ENCODE measurements at regions not wholly inside any gene's neighbourhood (a gene's known extent, or its start where the extent isn't known, plus 50 kb on each side); places are given as distances from the start of the nearest gene placed in this dataset.
"Not testable (repeated sequence)": the region's sequence is repeated elsewhere in the genome, so short reads cannot be mapped to it uniquely, and the experiment has no call there.

DNA sequence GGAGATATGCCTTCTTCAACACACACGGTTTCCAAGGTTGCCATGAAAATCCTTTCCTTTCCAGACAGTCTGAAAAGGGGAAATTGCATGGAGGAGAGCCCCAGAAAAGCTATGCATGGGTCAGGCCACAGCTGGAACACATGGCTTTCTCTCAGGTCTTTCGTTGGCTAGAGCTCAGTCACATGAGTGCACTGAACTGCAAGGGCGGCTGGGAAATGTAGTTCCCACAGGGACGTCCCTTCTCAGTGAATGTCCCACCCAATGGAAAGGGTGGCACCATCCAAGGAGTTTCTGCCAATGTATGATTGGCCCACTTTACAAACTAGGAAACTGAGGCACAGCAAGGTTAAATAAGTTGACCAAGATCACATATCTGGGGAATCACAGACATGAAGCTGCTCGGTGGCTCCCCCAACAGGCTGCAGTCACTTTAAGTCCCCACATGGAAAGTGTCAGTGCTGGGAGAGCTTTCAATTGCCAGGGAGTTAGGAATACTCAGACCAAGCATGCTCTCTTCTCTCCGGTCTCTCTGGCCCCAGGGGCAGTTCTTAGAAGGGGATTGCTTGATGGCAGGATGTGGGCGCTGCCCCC is 571.3 kb downstream of the GLRX3 start:
- no peak for DNase-seq

DNA sequence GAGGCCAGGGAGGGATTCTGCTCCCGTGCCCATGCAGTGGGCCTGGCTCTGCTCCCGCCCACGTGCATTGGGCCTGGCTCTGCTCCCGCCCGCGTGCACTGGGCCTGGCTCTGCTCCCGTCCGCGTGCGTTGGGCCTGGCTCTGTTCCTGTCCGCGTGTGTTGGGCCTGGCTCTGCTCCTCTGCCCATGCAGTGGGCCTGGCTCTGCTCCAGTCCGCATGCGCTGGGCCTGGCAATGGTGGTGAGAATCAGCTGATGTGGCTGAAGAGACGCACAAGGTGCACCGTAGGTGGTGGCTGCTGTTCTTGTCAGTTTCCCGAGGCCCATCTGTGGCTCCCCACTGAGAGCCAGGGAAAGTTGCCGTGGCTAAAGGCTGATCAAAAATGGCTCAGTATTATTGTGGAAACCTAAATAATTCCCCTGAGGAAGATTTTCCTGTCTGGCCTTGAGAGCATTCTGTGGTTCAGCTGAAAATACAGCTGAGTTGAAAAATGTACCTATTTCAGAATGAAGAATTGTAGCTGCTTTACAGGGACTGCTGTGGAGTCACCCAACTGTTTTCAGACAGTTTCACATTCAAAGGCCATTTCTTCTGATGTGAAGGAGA is 572.4 kb downstream of the GLRX3 start:
- DNase-seq = no peak

- no peak for DNase-seq
Observed at GRCh38 chr10:130709415-130709814, 573.2 kb downstream of the GLRX3 start.

- DNase-seq = no peak
Observed at GRCh38 chr10:130711072-130711471, 574.9 kb downstream of the GLRX3 start.

DNA sequence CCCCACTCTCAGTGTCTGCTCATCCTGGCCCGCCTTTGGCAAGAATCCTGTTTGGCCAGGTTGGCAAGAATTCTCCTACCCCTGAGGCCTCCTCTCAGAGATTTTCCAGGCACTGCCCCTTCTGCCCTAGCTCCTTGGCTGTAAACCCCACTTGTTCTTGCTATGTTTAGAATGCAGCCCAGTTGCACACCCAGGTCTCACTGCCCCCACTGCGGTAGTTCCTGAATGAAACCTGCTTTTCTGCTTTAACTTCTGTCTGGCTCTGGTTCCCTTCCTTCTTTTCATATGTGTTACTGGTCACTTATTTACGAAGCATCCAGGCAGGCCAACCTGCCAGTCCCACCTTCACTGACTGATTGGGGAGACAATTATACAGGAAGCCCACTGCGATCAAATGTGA is 576.9 kb downstream of the GLRX3 start:
- DNase-seq = no peak

GRCh38 chr10:130713731-130714130 is 577.5 kb downstream of the GLRX3 start:
- no peak for DNase-seq

DNA sequence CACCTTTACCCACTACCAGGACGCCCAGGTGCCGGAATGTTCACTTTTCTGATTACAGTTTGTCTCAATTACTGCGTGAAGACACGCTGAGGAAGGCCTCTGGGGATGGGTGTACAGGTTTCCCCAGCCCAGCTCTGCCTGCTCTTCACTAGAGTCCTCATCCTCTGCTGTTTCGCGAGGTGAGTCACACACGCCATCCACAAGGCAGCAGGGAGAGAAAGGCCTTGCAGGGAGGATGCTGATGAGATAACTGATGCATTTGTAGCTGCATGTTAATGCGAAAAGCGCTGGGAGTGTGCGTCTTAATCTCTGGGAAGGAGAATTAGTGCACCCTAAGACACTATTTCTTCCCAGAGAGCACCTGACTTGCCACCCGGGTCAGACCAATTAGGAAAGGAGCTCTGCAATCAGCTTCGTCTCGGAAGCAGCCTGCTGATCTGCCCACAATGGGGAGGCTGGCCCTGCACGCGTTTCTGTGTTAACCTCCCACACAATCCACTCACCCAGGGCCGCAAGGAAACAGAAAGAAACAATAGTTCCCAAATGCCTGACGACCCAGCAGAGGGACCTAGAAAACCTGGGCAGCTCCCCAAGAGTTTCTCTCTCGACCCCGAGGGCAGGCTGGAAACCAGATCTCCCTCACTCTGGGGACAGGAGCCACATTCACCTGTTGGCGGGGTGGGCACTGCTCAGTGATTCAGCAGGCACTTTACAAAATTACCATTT is 578.7 kb downstream of the GLRX3 start:
- DNase-seq = no peak

- DNase-seq = no peak
Observed at GRCh38 chr10:130715686-130716670, 579.8 kb downstream of the GLRX3 start.

DNA sequence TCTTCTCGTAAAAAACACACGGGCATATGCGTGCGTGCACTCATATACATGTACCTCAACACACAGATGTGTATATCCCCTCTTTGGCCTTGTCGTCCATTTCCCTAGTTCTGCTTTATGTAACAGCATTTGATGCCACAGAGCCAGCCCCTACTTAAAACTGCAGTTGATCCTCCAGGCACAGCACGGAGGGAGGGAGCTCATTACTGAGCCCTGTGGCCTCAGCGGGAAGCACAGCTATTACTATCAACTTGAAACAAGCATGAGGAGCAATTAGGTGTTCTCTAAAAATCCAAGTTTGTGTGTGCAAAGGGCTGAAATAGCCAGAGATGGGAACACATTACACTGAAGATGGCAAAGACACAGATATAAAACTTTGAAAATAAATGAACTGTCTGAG is 580.9 kb downstream of the GLRX3 start:
- DNase-seq = no peak

- not testable (repeated sequence) for DNase-seq
Observed at GRCh38 chr10:130718744-130719447, 582.7 kb downstream of the GLRX3 start.

- no peak for DNase-seq
Observed at GRCh38 chr10:130719448-130719752, 583.2 kb downstream of the GLRX3 start.

- DNase-seq = no peak
Observed at GRCh38 chr10:130720235-130720634, 584.0 kb downstream of the GLRX3 start.

DNA sequence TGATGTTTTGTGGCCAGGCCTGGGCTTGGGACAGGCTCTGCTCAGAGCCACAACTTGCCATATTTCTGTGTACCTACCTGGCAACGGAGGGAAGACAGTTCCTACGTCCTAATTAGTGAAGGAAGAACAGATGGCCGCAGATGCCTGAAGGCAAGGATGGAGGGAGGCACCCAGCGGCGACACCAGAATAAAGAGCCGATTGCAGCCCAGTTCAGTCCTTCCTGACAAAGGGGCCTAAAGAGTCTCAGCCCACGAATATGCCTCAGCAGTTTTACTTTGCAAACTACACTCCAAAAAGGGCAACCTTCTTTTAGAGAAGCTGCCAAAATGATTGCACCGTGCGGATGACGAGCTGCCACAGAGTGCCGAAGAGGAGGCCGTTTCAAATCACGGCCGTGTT is 585.8 kb downstream of the GLRX3 start:
- DNase-seq = no peak

- DNase-seq = no peak
Observed at GRCh38 chr10:130723704-130724103, 587.5 kb downstream of the GLRX3 start.

DNA sequence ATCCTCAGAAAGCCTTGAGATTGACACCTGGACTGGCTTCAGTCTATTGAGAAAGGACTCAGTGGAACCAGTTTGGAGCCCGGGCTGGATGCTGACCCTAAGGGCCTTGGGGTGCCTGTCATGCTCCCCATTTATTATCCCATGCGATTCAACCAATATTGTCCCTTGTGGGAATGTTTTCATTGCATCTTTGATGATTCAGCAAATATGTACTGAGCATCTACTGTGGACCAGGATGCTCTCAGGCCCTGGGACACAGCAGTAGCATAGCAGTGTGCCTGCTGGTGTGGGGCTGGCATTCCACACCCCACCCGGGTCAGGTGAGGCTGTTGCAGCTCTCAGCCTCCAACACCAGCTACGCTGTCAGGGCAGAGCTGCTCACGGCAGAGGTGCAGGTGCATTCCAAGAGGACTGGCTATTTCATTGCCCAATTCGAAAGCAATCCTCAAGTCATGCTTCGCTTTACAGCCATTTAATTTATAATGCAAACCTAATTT is 586.0 kb downstream of the TCERG1L start:
- DNase-seq = no peak

GRCh38 chr10:130726996-130727725 is 584.4 kb downstream of the TCERG1L start:
- no peak for DNase-seq

GRCh38 chr10:130727766-130728490 is 583.6 kb downstream of the TCERG1L start:
- DNase-seq = no peak

GRCh38 chr10:130728531-130729215 is 582.8 kb downstream of the TCERG1L start:
- DNase-seq = no peak

DNA sequence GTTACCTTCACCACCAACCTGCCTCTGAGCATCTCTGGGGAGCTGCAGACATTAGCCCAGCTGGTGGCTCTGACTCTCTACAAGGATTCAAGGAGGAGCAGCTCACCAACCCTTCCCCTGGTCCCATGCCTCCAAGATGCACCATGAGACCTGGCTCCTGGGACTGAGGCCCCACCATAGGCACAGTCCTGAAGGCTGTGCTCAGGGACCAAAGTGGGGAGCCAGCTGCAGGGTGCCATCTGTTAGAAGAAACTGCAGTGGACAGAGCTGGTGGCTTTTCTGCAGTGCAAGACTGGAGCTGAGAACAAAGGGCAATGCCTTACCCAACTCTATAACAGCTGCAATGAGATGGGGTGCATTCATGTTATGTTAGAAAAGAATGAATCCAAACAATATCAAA is 581.6 kb downstream of the TCERG1L start:
- DNase-seq = no peak

DNA sequence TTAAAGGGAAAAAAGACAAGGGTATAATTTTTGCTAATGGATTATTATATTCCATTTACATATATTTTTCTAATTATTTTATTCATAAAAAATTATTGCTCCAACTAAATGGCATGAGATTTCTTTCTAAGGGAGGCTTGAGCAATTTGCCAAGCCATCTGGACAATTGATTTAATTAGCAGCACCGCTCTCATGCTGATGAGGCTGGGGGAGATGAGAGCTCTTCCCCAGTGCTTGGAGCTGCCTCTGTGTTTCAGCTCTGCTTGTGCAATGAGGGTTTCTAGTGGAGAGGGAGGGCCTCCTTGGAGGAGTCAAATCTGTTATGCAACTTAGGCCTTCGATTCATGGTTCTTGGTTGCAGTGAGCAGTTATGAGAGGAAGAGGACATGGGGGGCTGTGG is 574.3 kb downstream of the TCERG1L start:
- no peak for DNase-seq

DNA sequence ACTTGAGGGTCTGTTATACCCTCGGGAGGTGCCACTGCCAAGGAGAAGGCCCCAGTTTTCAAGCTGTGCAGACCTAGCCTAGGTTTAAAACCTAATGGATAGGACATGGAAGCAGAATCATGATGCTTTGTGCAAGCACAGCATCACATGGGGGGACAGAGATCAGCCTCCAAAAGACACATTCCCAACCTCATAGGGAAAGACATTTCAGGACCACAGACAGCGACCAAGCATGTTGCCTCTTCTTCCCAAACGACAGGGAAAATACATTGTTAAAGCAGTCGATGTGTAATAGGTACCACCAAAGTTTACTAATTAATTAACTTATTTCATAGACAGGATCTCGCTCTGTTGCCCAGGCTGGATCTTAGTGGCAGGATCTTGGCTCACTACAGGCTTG is 573.9 kb downstream of the TCERG1L start:
- DNase-seq = peak; percentile 45
